Astrocyte of the spinal cord (primary cell): ENCODE measurements at regions not wholly inside any gene's neighbourhood (a gene's known extent, or its start where the extent isn't known, plus 50 kb on each side); places are given as distances from the start of the nearest gene placed in this dataset.

Experiments
- DNase-seq: peaks from one replicate; pipeline ENCODE4 v3.0.0; 2011; ENCODE audit warnings: low read depth, low spot score
- H3K4me3 ChIP-seq: 2 replicates; pipeline ENCODE4 v1.5.1; 2011; ENCODE audit warnings: low read depth, mild to moderate bottlenecking, low read length, moderate library complexity
- CTCF ChIP-seq: IDR thresholded peaks from 2 replicates; pipeline ENCODE4 v1.5.1; 2012; ENCODE audit warnings: low read depth, mild to moderate bottlenecking, low read length, inconsistent platforms
- in situ Hi-C: cut with HindIII; loops from 2 replicates; pipeline ENCODE4 v1.10.0; 2017; ENCODE audit warnings: low sequenced_read_pairs

- TF ChIP-seq CTCF = no peak
- H3K4me3 ChIP-seq = no peak overlapping the region
- peak; percentile 1 for DNase-seq
- in situ Hi-C loops = no loop called here
These were observed 377.0 kb upstream of the TNRC6C start for GRCh38 chr17:77581480-77581879.

DNA sequence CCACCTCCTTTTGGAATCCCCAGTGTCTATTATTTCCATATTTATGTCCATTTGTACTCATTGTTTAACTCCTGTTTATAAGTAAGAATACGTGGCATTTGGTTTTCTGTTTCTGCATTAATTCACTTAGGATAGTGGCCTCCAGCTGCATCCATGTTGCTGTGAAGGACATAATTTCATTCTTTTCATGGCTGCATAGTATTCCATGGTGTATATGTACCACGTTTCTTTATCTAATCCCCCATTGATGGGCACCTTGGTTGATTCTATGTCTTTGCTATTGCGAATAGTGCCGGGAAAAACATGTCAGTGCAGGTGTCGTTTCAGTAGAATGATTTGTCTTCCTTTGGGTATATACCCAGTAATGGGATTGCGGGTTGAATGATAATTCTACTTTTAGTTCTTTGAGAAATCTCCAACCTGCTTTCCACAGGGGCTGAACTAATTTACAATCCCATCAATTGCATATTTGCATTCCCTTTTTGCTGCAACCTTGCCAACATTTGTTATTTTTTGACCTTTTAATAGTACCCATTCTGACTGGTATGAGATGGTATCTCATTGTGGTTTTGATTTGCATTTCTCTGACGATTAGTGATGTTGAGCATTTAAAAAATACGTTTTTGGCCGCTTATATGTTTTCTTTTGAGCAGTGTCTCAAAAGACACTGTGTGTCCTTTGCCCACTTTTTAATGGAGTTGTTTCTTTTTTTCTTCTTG lies 373.2 kb upstream of the TNRC6C start:
- in situ Hi-C loops = no loop called here
- no peak for TF ChIP-seq CTCF
- DNase-seq = no peak
- H3K4me3 ChIP-seq = no peak overlapping the region

GRCh38 chr17:77590951-77591735 lies 367.4 kb upstream of the TNRC6C start:
- DNase-seq = no peak
- no peak for TF ChIP-seq CTCF
- in situ Hi-C loops = no loop called here
- no peak overlapping the region for H3K4me3 ChIP-seq

DNA sequence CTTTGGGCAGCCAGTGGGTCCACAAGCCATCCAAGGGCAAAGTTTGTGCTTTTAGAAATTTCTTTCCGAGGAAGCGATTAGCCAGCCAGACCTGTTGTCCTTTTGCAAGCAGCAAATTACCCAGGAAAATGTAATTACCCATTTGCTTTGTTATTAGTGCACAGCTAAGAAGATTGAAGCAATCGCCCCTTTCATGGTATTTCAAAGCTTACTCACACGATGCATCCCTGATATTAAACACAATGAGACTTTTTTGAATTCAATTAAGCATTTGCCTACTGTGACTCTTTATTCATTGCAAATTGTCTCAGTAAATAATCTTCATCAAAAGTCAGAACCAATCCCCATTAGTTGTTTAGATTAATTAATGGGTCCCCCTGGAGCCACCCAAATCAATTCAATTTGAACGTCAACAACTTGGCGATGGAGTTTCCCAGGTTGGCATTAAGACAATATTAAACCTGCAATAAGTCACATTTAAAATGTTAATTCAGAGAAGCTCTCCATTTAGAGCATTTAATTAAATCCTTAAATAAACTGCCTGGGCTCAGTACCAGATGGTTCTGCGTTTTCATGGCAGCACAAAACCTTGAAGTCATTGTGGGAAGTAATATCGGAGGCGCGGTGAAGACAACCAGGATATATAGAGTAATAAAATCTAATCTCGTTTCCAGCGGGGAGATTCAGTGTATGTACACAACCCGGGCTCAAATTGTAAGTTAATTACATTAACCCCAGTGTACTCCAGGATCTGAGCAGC lies 366.2 kb upstream of the TNRC6C start:
- no peak overlapping the region for H3K4me3 ChIP-seq
- no peak for DNase-seq
- in situ Hi-C loops = no loop called here
- no peak for TF ChIP-seq CTCF

GRCh38 chr17:77593081-77593480 lies 365.4 kb upstream of the TNRC6C start:
- H3K4me3 ChIP-seq = no peak overlapping the region
- in situ Hi-C loops = no loop called here
- no peak for TF ChIP-seq CTCF
- DNase-seq = no peak

DNA sequence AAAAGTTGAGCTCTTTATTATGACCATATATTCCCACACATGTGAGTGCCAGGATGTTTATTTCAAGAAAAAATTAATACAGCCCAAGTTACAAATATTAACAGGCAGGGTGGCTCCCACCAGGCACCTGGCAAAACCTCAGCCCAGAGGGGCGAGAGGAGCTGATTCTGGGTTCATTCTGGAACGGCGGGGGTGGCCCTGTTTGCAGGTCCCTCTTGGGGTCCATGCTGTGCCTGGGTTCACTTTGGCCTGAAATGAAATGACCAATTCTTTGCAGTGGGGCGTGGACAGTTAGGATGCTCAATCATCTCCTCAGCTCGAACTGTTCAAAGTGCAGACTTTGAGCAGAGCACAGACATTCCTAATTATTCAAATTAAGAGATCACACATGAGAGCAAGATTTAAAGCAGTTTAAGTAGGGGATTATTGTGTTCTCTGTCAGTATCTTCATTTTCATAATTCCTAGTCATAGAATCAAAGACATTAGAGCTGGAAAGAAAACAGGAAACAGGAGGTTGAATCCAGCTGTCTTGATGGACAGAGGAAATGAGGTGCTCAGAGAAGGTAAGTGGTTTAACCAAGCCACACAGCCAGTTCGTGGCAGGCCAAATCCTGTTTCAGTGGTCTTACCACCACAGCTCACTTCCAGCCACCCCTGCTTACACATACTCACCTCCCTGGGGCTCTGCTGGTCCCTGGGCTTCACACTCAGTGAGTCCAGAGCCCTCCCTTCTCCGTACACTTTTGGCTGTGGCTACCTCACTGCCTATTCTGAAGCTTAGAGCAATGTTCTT lies 363.9 kb upstream of the TNRC6C start:
- in situ Hi-C loops = no loop called here
- no peak overlapping the region for H3K4me3 ChIP-seq
- no peak for DNase-seq
- no peak for TF ChIP-seq CTCF
